Sigmoid colon (tissue), 3 donors: ENCODE measurements at regions not wholly inside any gene's neighbourhood (a gene's known extent, or its start where the extent isn't known, plus 50 kb on each side); places are given as distances from the start of the nearest gene placed in this dataset.

Source experiments
- CTCF ChIP-seq, 4 experiments: fragments of 450-650 bp in 3 of 4; fragments of 200-600 bp in 1 of 4; IDR thresholded peaks; one replicate each; pipeline ENCODE4 v1.5.1; 2016 to 2019; ENCODE audit warnings: antibody characterized with exemption in 4 of 4, mild to moderate bottlenecking in 3 of 4, moderate library complexity in 2 of 4
- POLR2A ChIP-seq, 2 donors: fragments of 450-650 bp; IDR thresholded peaks; one replicate each; pipeline ENCODE4 v1.6.1; 2016; ENCODE audit warnings: antibody characterized with exemption in 2 of 2, mild to moderate bottlenecking in 2 of 2, moderate library complexity in 2 of 2

DNA sequence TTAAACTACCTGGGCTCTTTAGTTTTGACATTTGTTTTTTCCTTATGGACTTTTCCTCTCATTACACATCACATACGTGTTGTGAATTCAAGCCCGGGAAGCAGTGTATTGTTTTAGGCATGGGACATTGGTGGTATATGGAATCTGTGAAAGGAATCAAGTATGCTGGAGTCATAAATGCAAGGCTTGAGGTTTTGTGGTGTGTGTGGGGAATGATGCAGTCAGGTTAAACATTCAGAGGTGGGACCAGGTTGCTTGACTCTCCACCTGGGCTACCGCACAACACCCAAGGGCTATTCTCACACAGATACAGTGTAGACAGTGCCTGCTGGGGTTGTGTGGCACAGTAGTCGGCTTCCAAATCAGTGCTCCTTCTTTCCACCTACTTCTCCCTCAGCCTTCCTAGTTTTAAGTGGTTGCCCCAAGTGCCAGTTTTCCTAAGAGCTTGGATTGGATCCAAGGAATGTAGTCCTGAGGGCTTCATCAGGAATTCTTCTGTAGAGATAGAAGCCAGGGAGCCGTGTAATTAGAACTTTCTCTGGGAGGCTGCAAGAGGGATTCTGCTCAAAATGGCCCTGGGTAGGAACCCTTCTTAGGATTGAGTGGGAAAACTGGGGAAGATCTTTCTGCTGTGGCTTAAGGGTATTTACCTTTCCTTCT is 243.7 kb downstream of the C12orf75 start:
- TF ChIP-seq POLR2A (IDR thresholded peaks at IDR 0.05) (no peak), CTCF (IDR thresholded peaks at IDR 0.05) (no peak)
